Esophagus squamous epithelium (tissue), 4 donors: ENCODE measurements at regions not wholly inside any gene's neighbourhood (a gene's known extent, or its start where the extent isn't known, plus 50 kb on each side); places are given as distances from the start of the nearest gene placed in this dataset.

Experiments
- POLR2A ChIP-seq, 4 donors: fragments of 450-650 bp; IDR thresholded peaks; one replicate each; pipeline ENCODE4 v1.6.1; 2017; ENCODE audit warnings: antibody characterized with exemption in 4 of 4, mild to moderate bottlenecking in 4 of 4, moderate library complexity in 3 of 4
- TF ChIP-seq, protein P1 (sequence below), 6 experiments: fragments of 450-650 bp in 4 of 6; fragments of 200-600 bp in 2 of 6; sonication (generic) in 2 of 6; IDR thresholded peaks; one replicate each; pipeline ENCODE4 v1.5.1; 2016 to 2019; ENCODE audit warnings: antibody characterized with exemption in 6 of 6, mild to moderate bottlenecking in 4 of 6, moderate library complexity in 4 of 6

DNA sequence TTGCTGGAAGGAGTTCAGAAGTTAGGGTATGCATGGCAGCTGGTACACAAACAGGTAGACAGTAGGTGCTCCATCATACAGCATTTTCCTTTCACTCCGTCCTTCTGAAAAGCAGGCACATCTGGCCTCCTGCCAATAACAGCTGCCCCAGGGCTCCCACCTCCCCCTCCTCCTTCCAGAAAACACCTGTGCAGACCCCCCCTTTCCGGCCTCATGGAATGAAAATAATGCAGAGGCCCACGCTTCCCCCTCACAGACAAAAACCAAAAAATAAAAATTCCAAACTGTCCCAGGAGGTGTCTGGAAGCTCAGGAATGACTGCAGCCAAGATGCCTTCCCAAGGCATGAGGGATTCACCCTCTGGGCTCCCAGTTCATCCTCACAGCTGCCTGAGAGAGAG is 185.5 kb downstream of the MN1 start:
- TF ChIP-seq, protein P1, sequence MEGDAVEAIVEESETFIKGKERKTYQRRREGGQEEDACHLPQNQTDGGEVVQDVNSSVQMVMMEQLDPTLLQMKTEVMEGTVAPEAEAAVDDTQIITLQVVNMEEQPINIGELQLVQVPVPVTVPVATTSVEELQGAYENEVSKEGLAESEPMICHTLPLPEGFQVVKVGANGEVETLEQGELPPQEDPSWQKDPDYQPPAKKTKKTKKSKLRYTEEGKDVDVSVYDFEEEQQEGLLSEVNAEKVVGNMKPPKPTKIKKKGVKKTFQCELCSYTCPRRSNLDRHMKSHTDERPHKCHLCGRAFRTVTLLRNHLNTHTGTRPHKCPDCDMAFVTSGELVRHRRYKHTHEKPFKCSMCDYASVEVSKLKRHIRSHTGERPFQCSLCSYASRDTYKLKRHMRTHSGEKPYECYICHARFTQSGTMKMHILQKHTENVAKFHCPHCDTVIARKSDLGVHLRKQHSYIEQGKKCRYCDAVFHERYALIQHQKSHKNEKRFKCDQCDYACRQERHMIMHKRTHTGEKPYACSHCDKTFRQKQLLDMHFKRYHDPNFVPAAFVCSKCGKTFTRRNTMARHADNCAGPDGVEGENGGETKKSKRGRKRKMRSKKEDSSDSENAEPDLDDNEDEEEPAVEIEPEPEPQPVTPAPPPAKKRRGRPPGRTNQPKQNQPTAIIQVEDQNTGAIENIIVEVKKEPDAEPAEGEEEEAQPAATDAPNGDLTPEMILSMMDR (IDR thresholded peaks at IDR 0.05), result no peak
- TF ChIP-seq POLR2A (IDR thresholded peaks at IDR 0.05), result no peak
